HEK293T (cell line): ENCODE measurements at regions not wholly inside any gene's neighbourhood (a gene's known extent, or its start where the extent isn't known, plus 50 kb on each side); places are given as distances from the start of the nearest gene placed in this dataset.

Source experiments
- BHLHE40 ChIP-seq: fragments of 450-650 bp; IDR thresholded peaks from 2 replicates; pipeline ENCODE4 v1.6.1; 2016; ENCODE audit warnings: mild to moderate bottlenecking, moderate library complexity, borderline replicate concordance
- CTBP1 ChIP-seq: fragments of 450-650 bp; IDR thresholded peaks from 2 replicates; pipeline ENCODE4 v1.6.1; 2016; ENCODE audit warnings: borderline replicate concordance
- FOXK2 ChIP-seq: fragments of 450-650 bp; IDR thresholded peaks from 2 replicates; pipeline ENCODE4 v1.6.1; 2016; ENCODE audit warnings: mild to moderate bottlenecking
- NFRKB ChIP-seq: fragments of 450-650 bp; IDR thresholded peaks from 2 replicates; pipeline ENCODE4 v1.6.1; 2016; ENCODE audit warnings: mild to moderate bottlenecking, moderate library complexity

DNA sequence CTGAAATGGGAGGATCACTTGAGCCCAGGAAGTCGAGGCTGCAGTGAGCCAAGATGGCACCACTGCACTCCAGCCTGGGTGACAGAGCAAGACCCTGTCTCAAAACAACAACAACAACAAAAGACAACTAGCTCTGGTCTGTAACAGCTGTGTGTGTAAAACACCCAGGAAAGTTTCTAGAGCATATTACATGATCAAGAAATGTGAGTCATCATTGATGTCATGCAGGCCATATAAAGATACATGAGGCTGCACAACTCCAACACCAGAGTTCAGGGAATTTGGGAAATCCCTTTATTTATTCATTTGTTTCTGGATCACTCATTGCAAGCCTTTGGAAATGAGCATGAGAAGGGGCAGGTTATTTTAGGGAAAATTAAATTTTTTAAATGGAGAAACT, 50.3 kb upstream of the CTPS1 start:
- TF ChIP-seq FOXK2, result no peak
- no peak for TF ChIP-seq CTBP1
- no peak for TF ChIP-seq NFRKB
- no peak for TF ChIP-seq BHLHE40
